Karpas-422 (cell line): ENCODE measurements at regions not wholly inside any gene's neighbourhood (a gene's known extent, or its start where the extent isn't known, plus 50 kb on each side); places are given as distances from the start of the nearest gene placed in this dataset.

Experiments used
- DNase-seq: peaks from one replicate; pipeline ENCODE4 v3.0.0-alpha.2; 2015
- H2AFZ ChIP-seq: fragments of 200-600 bp; sonication (generic); 2 replicates; pipeline ENCODE4 v1.6.1; 2014; ENCODE audit warnings: antibody characterized with exemption, low read length, mixed read lengths
- H3K27ac ChIP-seq: fragments of 200-600 bp; sonication (generic); 2 replicates; pipeline ENCODE4 v1.5.1; 2014; ENCODE audit warnings: mild to moderate bottlenecking, low read length, moderate library complexity
- H3K27me3 ChIP-seq: fragments of 200-600 bp; sonication (generic); 2 replicates; pipeline ENCODE4 v1.6.1; 2014; ENCODE audit warnings: low read length, mixed read lengths
- H3K36me3 ChIP-seq: fragments of 200-600 bp; sonication (generic); 2 replicates; pipeline ENCODE4 v1.6.1; 2014; ENCODE audit warnings: low read length, mixed read lengths; ENCODE audit not compliant: insufficient read depth
- H3K4me1 ChIP-seq: fragments of 200-600 bp; sonication (generic); 2 replicates; pipeline ENCODE4 v1.6.1; 2014; ENCODE audit warnings: mild to moderate bottlenecking, low read length, mixed read lengths
- H3K4me2 ChIP-seq: fragments of 200-600 bp; sonication (generic); 2 replicates; pipeline ENCODE4 v1.6.1; 2014; ENCODE audit warnings: low read length, low read depth, mild to moderate bottlenecking; ENCODE audit not compliant: poor library complexity, severe bottlenecking
- H3K4me3 ChIP-seq: fragments of 200-600 bp; sonication (generic); 2 replicates; pipeline ENCODE4 v1.5.1; 2014; ENCODE audit warnings: mild to moderate bottlenecking, antibody characterized with exemption, low read length, mixed read lengths
- H3K79me2 ChIP-seq: fragments of 200-600 bp; sonication (generic); 2 replicates; pipeline ENCODE4 v1.6.1; 2014; ENCODE audit warnings: mild to moderate bottlenecking, low read length, mixed read lengths
- H3K9ac ChIP-seq: fragments of 200-600 bp; sonication (generic); 2 replicates; pipeline ENCODE4 v1.6.0; 2014; ENCODE audit warnings: low read length
- H3K9me2 ChIP-seq: fragments of 200-600 bp; sonication (generic), shearing (Covaris generic); replicated peaks from 2 replicates; pipeline ENCODE4 v1.6.0; 2014; ENCODE audit warnings: mild to moderate bottlenecking, low read length, moderate library complexity; ENCODE audit not compliant: insufficient read depth
- H3K9me3 ChIP-seq: fragments of 300-700, 200-600 bp; sonication (generic); 2 replicates; pipeline ENCODE4 v1.6.1; 2014; ENCODE audit warnings: low read length, mixed read lengths
- H4K20me1 ChIP-seq: fragments of 200-600 bp; sonication (generic); 2 replicates; pipeline ENCODE4 v1.6.1; 2014; ENCODE audit warnings: mild to moderate bottlenecking, antibody characterized with exemption, low read length, low read depth; ENCODE audit not compliant: insufficient read depth

DNA sequence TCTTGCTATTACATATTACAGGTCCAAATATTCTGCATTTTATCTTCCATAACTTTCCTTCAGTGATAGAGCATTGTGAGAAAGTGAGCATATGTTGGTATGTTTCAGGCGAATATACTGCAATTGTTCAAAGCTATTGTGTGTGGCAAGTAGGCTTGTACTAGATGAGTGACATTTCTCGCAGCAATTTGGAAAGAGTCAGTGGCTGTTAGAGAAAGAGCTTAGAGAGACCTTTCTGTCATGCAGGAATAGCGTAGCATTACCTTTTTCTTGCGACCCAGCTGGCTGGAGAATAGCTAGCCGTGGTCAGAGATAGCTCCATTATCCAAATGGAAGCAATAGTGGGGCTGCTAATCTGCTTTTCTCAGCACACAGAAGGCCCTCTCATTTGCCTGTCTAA lies 678.5 kb upstream of the FOXG1 start:
- H3K4me1 ChIP-seq = no peaks in the 10 kb centered on the region
- H4K20me1 ChIP-seq = no peaks in the 10 kb centered on the region
- no peak overlapping the region; the same call in 1 of the 2 replicates for H2AFZ ChIP-seq
- no peak overlapping the region for H3K27ac ChIP-seq
- H3K79me2 ChIP-seq = no peaks in the 10 kb centered on the region
- no peak for DNase-seq
- H3K9me3 ChIP-seq = peaks cover 82% of the 10 kb centered on the region
- H3K27me3 ChIP-seq = no peaks in the 10 kb centered on the region
- no peak overlapping the region for H3K9ac ChIP-seq
- H3K9me2 ChIP-seq = no peaks in the 10 kb centered on the region
- no peak overlapping the region for H3K4me2 ChIP-seq
- no peaks in the 10 kb centered on the region for H3K36me3 ChIP-seq
- H3K4me3 ChIP-seq = no peak overlapping the region

DNA sequence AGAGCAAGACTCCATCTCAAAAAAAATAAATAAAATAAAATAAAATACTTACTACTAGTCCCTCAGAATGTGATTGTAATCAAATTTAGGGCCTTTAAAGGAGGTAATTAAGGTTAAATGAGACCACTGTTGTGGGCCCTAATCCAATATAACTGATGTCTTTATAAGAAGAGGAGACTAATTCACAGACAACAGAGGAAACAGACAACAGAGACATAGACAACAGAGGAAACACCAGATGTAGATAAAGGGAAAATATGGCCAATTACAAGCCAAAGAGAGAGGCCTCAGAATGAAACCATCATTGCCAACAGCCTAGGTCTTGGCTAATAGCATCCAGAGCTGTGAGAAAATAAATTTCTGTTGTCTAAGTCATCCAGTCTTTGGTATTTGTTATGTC lies 669.0 kb upstream of the FOXG1 start:
- peaks cover 63% of the 10 kb centered on the region for H3K9me3 ChIP-seq
- H3K4me1 ChIP-seq = no peaks in the 10 kb centered on the region
- no peak overlapping the region for H2AFZ ChIP-seq
- H4K20me1 ChIP-seq = no peaks in the 10 kb centered on the region
- no peak for DNase-seq
- no peaks in the 10 kb centered on the region for H3K36me3 ChIP-seq
- no peaks in the 10 kb centered on the region; the same call in 1 of the 2 replicates for H3K9me2 ChIP-seq
- no peak overlapping the region for H3K4me2 ChIP-seq
- H3K9ac ChIP-seq = no peak overlapping the region
- no peaks in the 10 kb centered on the region for H3K79me2 ChIP-seq
- H3K27ac ChIP-seq = no peak overlapping the region
- no peak overlapping the region for H3K4me3 ChIP-seq
- no peaks in the 10 kb centered on the region for H3K27me3 ChIP-seq

DNA sequence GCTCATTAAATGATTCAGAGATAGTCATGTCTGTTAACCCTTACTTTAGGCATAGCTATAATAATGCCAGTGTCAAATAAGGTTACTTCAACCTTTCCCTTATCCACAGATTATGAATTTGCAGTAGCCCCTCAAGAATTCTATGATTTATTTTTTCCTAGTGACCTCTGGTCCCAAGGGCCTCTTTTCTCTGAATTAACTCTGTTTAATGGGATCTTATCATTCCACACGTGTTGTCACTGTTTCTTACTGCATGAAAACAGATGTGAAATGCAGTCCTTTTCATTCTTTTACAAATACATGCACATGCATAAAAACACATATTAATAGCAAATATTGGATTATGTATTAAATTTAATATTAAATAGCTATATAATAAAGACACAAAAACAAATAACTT lies 667.7 kb upstream of the FOXG1 start:
- peak; percentile 12 for DNase-seq
- Histone ChIP-seq H3K27ac (no peak overlapping the region), H3K9me2 (no peaks in the 10 kb centered on the region; the same call in 1 of the 2 replicates), H3K9ac (no peak overlapping the region), H3K36me3 (no peaks in the 10 kb centered on the region), H4K20me1 (no peaks in the 10 kb centered on the region), H3K4me3 (no peak overlapping the region), H3K9me3 (peaks cover 63% of the 10 kb centered on the region), H3K79me2 (no peaks in the 10 kb centered on the region), H3K4me1 (no peaks in the 10 kb centered on the region), H3K4me2 (no peak overlapping the region), H3K27me3 (no peaks in the 10 kb centered on the region), H2AFZ (no peak overlapping the region)

DNA sequence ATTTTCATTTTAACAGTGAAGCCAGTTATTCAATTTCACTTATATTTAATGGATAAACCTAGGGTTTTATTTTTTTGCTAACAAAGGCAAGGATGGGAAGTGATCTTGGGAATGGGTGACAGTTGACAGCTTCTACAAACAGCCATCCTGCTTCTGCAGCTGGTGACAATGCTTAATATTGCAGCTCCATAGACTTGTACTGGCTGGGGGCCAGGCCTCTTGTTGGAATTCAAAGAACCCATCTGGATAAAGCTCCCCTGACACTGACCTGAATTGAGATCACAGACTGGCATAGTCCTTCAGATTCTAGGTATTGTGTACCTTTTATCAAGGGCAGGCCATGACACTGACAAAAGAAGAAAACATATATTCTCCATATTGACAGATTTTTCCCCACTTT lies 664.6 kb upstream of the FOXG1 start:
- no peaks in the 10 kb centered on the region for H3K27me3 ChIP-seq
- DNase-seq = no peak
- no peak overlapping the region for H3K27ac ChIP-seq
- no peak overlapping the region for H2AFZ ChIP-seq
- no peaks in the 10 kb centered on the region for H3K9me2 ChIP-seq
- no peaks in the 10 kb centered on the region for H3K36me3 ChIP-seq
- no peaks in the 10 kb centered on the region for H3K79me2 ChIP-seq
- no peak overlapping the region for H3K9ac ChIP-seq
- H3K4me2 ChIP-seq = no peak overlapping the region
- no peaks in the 10 kb centered on the region for H4K20me1 ChIP-seq
- H3K9me3 ChIP-seq = peaks cover 53% of the 10 kb centered on the region
- H3K4me3 ChIP-seq = no peak overlapping the region
- no peaks in the 10 kb centered on the region for H3K4me1 ChIP-seq

DNA sequence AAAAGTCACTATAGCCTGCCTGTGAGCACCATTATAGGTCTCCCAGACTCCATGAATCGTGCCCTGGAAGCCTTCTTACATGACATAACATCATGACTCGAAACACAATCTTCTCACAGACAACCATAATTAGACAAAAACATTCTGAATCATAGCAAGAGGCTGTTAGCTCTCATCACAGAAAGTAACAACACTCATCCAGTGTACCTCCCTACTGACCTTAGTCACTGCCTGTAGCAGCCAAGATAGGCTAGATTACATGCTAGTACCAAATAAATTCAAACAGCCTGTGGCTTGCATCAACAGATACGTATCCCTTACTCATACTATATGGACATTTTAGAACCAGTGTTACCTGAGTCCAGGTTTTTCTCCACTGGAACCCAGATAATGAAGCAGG lies 663.8 kb upstream of the FOXG1 start:
- H3K27ac ChIP-seq = no peak overlapping the region
- H3K36me3 ChIP-seq = no peaks in the 10 kb centered on the region

DNA sequence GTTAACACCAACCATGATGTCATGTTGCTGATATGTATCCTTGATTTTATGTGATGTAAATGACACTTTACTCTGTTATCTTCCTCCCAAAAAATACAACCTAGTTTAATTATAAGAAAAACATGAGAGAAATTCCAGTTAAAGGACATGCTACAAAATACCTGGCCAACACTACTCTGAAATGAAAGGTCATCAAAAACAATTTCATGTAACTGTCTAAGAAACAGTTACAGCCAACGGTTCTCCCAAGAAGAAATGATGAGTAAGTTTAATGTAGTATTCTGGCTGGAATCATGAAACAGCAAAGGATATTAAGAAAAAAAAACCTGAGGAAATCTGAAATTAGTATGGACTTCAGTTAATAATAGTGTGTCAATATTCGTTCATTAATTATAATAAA lies 653.3 kb upstream of the FOXG1 start:
- peaks cover 62% of the 10 kb centered on the region for H3K9me3 ChIP-seq
- H4K20me1 ChIP-seq = no peaks in the 10 kb centered on the region
- H3K79me2 ChIP-seq = no peaks in the 10 kb centered on the region
- H3K36me3 ChIP-seq = no peaks in the 10 kb centered on the region
- no peaks in the 10 kb centered on the region for H3K9me2 ChIP-seq
- no peak overlapping the region for H3K9ac ChIP-seq
- H3K4me3 ChIP-seq = no peak overlapping the region
- H3K4me1 ChIP-seq = no peaks in the 10 kb centered on the region
- H3K27me3 ChIP-seq = no peaks in the 10 kb centered on the region
- no peak overlapping the region for H3K27ac ChIP-seq
- H3K4me2 ChIP-seq = no peak overlapping the region
- DNase-seq = no peak
- H2AFZ ChIP-seq = no peak overlapping the region

More for the DNA sequence above, 663.8 kb upstream of the FOXG1 start:
- Histone ChIP-seq H4K20me1 (no peaks in the 10 kb centered on the region), H3K9me3 (peaks cover 60% of the 10 kb centered on the region), H3K4me3 (no peak overlapping the region), H3K9me2 (no peaks in the 10 kb centered on the region), H3K27me3 (no peaks in the 10 kb centered on the region), H3K4me1 (no peaks in the 10 kb centered on the region), H2AFZ (no peak overlapping the region), H3K79me2 (no peaks in the 10 kb centered on the region), H3K4me2 (no peak overlapping the region), H3K9ac (no peak overlapping the region)
- DNase-seq = no peak

DNA sequence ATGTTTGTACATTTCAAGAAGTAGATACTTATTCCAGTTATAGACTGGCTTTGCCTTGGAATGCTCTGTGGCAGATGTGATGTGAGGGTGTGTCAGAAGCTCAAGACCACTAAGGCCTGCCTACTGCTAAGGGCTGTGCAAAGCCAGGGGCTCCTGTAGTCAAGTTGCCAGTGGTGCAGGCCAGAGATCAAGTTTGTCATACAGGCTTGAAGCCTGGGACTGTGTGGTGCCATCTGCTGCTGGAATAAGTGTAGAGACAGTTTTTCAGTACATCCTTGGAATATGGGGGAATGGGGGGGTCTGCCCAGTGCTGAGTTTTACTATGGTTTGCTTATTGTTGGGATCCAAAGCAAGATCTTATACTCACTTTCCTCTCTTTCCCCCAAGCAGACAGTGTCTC lies 649.9 kb upstream of the FOXG1 start:
- no peak overlapping the region for H3K9ac ChIP-seq
- no peaks in the 10 kb centered on the region for H3K79me2 ChIP-seq
- no peaks in the 10 kb centered on the region for H3K27me3 ChIP-seq
- no peak overlapping the region for H3K4me3 ChIP-seq
- H3K27ac ChIP-seq = no peak overlapping the region
- no peak for DNase-seq
- no peaks in the 10 kb centered on the region for H4K20me1 ChIP-seq
- H3K4me1 ChIP-seq = no peaks in the 10 kb centered on the region
- H3K9me2 ChIP-seq = no peaks in the 10 kb centered on the region
- peaks cover 71% of the 10 kb centered on the region for H3K9me3 ChIP-seq
- no peak overlapping the region for H2AFZ ChIP-seq
- no peaks in the 10 kb centered on the region for H3K36me3 ChIP-seq
- H3K4me2 ChIP-seq = no peak overlapping the region

DNA sequence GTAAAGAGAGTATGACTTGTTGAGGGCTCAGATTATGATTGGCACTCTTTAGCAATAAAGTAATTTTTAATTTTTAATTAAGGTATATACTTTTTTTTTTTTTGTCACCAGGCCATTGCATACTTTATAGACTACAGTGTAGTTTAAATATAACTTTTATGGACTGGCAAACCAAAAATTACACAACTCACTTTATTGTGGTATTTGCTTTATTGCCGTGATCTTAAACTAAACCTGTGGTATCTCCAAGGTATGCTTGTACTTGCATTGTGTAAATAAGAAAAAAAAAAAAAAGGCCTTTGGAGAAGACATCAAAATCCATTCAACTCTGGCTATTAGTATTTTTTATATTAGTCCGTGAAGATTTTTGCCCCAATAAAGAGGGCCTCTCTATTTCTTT lies 646.7 kb upstream of the FOXG1 start:
- Histone ChIP-seq H3K4me1 (no peaks in the 10 kb centered on the region), H3K9me3 (peaks cover 67% of the 10 kb centered on the region), H2AFZ (no peak overlapping the region), H3K27me3 (no peaks in the 10 kb centered on the region), H3K4me2 (no peak overlapping the region), H4K20me1 (no peaks in the 10 kb centered on the region), H3K79me2 (no peaks in the 10 kb centered on the region), H3K9me2 (no peaks in the 10 kb centered on the region), H3K9ac (no peak overlapping the region), H3K27ac (no peak overlapping the region), H3K4me3 (no peak overlapping the region), H3K36me3 (no peaks in the 10 kb centered on the region)
- DNase-seq = no peak

DNA sequence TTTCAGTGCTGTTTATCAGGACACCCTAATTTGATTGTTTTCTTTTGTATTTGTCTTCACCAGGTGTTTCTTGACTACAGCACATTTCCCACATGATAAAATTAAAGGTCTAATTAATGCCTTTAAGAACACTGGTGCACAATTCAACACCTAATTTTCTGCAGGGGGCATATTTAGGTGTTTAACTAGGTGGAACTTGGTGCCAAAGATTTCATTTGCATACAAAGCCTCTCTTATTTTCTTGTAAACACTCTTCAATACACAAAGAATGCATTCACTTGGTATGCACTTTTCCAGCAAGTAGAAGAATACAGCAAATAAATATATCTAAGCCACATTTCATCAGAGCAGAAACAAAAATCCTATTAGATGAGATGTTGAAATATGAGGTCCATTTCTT lies 646.2 kb upstream of the FOXG1 start:
- DNase-seq = no peak
- Histone ChIP-seq H3K9me3 (peaks cover 68% of the 10 kb centered on the region), H3K4me1 (no peaks in the 10 kb centered on the region), H4K20me1 (no peaks in the 10 kb centered on the region), H3K36me3 (no peaks in the 10 kb centered on the region), H3K9ac (no peak overlapping the region), H3K27me3 (no peaks in the 10 kb centered on the region), H3K79me2 (no peaks in the 10 kb centered on the region), H2AFZ (no peak overlapping the region), H3K4me3 (no peak overlapping the region), H3K9me2 (no peaks in the 10 kb centered on the region), H3K4me2 (no peak overlapping the region), H3K27ac (no peak overlapping the region)
